Ectodermal cell (in vitro differentiated cells): ENCODE measurements at regions not wholly inside any gene's neighbourhood (a gene's known extent, or its start where the extent isn't known, plus 50 kb on each side); places are given as distances from the start of the nearest gene placed in this dataset.

Experiments used
- H3K27ac ChIP-seq: 2 replicates; pipeline ENCODE4 v1.7.0; 2013; ENCODE audit warnings: mild to moderate bottlenecking, low read depth, low read length; ENCODE audit not compliant: insufficient read depth, poor library complexity, severe bottlenecking
- H3K27me3 ChIP-seq: 2 replicates; pipeline ENCODE4 v1.7.0; 2013; ENCODE audit warnings: mild to moderate bottlenecking, low read length; ENCODE audit not compliant: insufficient read depth, control insufficient read depth, poor library complexity, severe bottlenecking
- H3K36me3 ChIP-seq: one replicate; pipeline ENCODE4 v1.7.0; 2013; ENCODE audit warnings: low read length; ENCODE audit not compliant: control insufficient read depth, insufficient read depth
- H3K4me1 ChIP-seq: one replicate; pipeline ENCODE4 v1.7.0; 2013; ENCODE audit warnings: low read length; ENCODE audit not compliant: control insufficient read depth, insufficient read depth
- H3K4me3 ChIP-seq: 2 replicates; pipeline ENCODE4 v1.7.0; 2013; ENCODE audit warnings: low read depth, low read length, control low read depth; ENCODE audit not compliant: insufficient read depth
- H3K9me3 ChIP-seq: 2 replicates; pipeline ENCODE4 v1.7.0; 2013; ENCODE audit warnings: mild to moderate bottlenecking, low read length, moderate library complexity; ENCODE audit not compliant: control insufficient read depth
- WGBS, 2 experiments: methylation state at CpG; one replicate each; pipeline ENCODE4 v1.1.7; 2013; ENCODE audit warnings: missing lambda C conversion rate in 2 of 2; 5-methylcytosine and 5-hydroxymethylcytosine counted together

DNA sequence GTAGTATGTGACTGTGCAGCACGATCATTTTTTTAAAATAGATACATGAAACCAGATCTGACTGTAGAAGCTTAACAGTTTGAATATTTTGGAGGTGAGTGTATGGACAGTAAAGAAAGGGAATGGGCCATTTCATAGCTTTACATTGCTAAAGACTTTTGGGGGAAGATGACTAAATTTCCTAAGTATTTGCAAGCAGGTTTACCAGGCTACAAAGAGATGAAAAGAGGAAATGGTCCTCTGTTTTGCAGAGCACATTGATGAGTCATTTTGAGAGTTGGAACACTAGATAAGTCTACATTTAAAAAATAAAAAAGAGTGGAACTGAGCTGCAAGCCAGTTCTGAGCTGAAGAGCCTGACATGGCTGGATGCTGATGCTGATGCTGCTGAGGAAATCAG is 115.7 kb upstream of the LRATD1 start:
- WGBS, 2 experiments: 97 to 100% methylated on average over 1 of the region's 1 CpG
- H3K4me1 ChIP-seq: peaks cover 18% of the 10 kb centered on the region
- no peaks in the 10 kb centered on the region for H3K36me3 ChIP-seq
- no peak overlapping the region for H3K4me3 ChIP-seq
- no peak overlapping the region for H3K27ac ChIP-seq
- no peaks in the 10 kb centered on the region for H3K9me3 ChIP-seq
- no peaks in the 10 kb centered on the region for H3K27me3 ChIP-seq

DNA sequence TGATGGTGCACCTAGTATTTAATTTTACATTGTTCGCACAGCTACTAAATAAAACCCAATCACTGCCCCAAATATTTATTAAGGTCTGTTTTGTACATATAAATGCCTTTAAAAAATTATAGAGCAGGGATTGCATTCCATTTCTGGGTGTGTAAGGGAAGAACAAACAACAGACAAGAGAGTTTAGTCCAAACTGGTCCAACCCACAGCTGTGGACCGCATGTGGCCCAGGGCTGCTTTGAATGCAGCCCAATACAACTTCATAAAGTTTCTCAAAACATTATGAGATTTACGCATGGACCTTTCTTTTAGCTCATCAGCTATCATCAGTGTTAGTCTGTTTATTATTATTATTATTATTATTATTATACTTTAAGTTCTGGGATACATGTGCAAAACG is 114.8 kb upstream of the LRATD1 start:
- H3K9me3 ChIP-seq: no peaks in the 10 kb centered on the region
- H3K36me3 ChIP-seq: no peaks in the 10 kb centered on the region
- no peak overlapping the region for H3K27ac ChIP-seq
- 97 to 100% methylated on average over 2 of the region's 4 CpGs for WGBS, 2 experiments
- H3K4me3 ChIP-seq: no peak overlapping the region
- peaks cover 18% of the 10 kb centered on the region for H3K4me1 ChIP-seq
- no peaks in the 10 kb centered on the region for H3K27me3 ChIP-seq

DNA sequence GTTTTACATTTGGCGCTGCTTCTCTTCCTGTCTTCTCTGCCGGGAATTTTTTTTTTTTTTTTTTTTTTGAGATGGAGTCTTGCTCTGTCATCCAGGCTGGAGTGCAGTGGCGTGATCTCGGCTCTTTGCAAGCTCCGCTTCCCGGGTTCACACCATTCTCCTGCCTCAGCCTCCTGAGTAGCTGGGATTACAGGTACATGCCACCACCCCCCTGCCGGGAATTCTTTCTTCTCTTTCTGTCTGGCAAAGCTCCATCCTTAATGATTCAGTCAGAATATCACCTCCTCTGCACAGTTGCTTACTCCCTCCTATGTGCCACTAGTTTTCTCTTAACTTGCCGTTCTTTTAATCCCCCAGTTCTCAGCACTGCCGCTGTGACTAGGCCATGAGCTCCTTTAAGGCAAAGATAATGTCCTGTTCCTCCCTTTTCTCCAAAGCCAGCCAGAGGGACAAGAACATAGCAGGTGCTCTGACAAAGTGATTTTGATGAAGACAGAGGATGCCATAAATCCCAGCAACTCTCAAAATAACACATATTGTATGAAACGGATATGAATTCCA is 112.1 kb upstream of the LRATD1 start:
- Histone ChIP-seq H3K27ac (no peak overlapping the region), H3K9me3 (no peaks in the 10 kb centered on the region), H3K36me3 (no peaks in the 10 kb centered on the region), H3K4me1 (peaks cover under 1% of the 10 kb centered on the region), H3K4me3 (no peak overlapping the region), H3K27me3 (no peaks in the 10 kb centered on the region)
- 90 to 95% methylated on average over 10 of the region's 10 CpGs for WGBS, 2 experiments

DNA sequence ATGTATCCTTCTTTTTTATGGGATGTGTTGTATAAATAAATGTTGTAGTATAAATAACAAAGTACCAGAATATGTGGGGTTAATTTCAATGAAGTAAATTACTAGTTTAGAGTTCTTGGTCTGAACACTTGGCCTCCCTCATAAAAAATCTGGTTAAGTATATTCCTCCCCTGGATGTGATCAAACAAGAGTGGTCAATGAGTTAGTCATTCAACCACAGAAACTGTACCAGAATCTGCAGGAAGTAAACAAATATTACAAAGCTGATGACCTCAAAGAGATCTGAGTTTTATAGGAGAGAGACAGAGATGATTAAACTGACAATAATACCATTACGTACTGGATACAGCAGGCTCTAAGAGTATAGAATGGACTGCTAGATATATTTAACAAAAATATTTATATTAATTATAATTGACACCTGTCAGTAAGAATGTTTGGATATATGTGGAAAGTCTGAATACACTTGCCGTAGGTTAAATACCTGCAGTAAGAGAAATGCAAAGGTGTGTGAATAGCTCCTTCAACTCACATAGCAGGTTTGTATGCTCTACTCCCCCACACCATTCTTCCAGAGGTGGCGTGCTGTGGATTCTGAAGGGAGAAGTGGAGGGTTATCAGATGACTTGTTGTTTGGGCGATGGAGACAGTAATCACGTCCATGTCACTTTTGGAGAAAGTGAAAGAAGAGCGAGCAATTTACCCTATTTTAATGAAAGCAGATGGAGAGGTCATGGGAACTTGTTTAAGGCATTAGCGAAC is 108.3 kb upstream of the LRATD1 start:
- Histone ChIP-seq H3K27me3 (no peaks in the 10 kb centered on the region), H3K4me1 (no peaks in the 10 kb centered on the region), H3K27ac (no peak overlapping the region), H3K4me3 (no peak overlapping the region), H3K36me3 (no peaks in the 10 kb centered on the region), H3K9me3 (no peaks in the 10 kb centered on the region)
- WGBS, 2 experiments: 94 to 95% methylated on average over 5 to 7 of the region's 7 CpGs

DNA sequence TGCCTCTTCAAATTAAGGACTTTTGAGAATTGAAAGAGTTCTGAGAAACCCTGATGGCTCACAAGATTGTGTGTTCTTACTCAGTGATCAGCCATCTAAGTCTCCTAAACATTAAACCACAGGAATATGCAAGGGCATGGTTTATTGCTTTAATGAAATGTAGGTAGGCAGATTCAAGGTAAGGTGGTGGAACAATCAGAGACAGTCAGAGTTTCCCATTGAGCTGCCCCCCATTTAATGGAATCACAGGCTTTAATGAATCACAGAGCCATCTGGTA is 107.8 kb upstream of the LRATD1 start:
- Histone ChIP-seq H3K9me3 (no peaks in the 10 kb centered on the region), H3K4me1 (no peaks in the 10 kb centered on the region), H3K27me3 (no peaks in the 10 kb centered on the region), H3K27ac (no peak overlapping the region), H3K36me3 (no peaks in the 10 kb centered on the region), H3K4me3 (no peak overlapping the region)

DNA sequence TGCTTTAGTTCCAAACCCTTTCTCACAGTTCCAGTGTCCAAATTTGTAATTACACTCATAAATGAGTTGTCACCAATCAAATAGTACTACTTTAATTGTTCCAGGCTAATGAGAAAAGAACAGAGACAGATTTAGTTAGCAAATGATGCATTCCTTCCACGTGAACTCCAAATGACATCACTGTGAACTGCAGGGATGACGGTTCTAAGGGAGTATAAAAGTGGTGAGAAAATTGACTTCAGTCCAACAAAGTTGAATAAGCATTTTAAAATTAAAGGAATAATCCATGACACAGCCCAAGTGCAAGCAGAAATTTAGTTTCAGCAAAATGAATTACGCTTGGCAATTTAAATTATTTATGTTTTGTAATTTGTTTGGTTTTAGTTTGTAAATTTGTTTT is 102.0 kb upstream of the LRATD1 start:
- Histone ChIP-seq H3K27me3 (no peaks in the 10 kb centered on the region), H3K4me3 (no peak overlapping the region), H3K36me3 (no peaks in the 10 kb centered on the region), H3K27ac (no peak overlapping the region), H3K9me3 (no peaks in the 10 kb centered on the region), H3K4me1 (no peaks in the 10 kb centered on the region)
- 88 to 93% methylated on average over 3 of the region's 3 CpGs for WGBS, 2 experiments

DNA sequence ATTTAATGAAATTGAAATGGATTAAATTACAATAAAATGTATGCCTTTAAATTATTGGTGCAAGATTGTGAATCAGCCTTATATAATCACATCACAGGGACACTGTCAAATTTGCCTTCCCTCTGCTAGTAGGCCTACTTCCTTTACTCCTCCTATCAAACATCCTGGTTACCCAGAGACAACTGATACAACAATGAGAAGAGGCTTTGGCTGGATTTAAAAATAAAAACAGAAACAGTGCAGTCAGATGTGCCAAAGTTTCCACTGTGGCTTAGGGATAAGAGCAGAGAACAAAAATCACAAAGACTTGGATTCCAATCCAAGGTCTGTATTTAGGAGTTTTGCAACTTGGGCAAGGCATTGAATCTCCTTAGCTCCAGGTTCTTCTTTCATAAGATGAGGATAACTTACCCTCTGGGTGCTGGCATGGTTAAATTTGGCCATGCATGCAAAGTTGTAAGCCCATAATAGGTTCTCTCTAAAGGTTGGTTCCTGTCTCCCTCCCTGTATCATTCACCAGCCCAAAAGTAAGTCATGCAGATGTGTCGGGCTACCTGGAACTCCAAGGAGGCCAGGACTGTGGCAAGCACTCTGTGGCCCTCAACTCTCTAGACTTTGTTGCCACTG is 99.3 kb upstream of the LRATD1 start:
- no peaks in the 10 kb centered on the region for H3K4me1 ChIP-seq
- no peak overlapping the region for H3K27ac ChIP-seq
- no peaks in the 10 kb centered on the region for H3K9me3 ChIP-seq
- no peaks in the 10 kb centered on the region for H3K27me3 ChIP-seq
- H3K36me3 ChIP-seq: no peaks in the 10 kb centered on the region
- no peak overlapping the region for H3K4me3 ChIP-seq
- 52 to 60% methylated on average over 1 of the region's 1 CpG for WGBS, 2 experiments

DNA sequence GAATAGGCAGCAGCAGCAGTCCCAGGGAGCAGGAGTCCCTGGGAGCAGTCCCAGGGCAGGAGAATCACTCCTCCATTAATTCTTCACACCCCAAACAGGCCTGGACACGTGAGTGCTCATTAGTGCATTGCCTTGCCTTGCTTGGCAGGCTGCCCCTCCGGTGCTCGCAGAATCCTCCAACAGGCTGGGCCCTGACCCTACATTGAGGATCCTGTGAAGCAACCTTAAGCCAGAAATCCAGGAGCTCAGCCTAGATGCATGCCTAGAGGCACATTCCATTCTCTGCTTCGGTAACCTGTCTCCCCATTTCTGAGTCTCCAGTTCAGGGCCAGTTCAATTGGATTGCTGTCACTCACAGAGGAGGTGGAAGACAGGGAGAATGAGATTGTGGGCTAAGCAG is 97.4 kb upstream of the LRATD1 start:
- Histone ChIP-seq H3K27ac (no peak overlapping the region), H3K36me3 (no peaks in the 10 kb centered on the region), H3K4me1 (no peaks in the 10 kb centered on the region), H3K4me3 (no peak overlapping the region), H3K9me3 (no peaks in the 10 kb centered on the region), H3K27me3 (no peaks in the 10 kb centered on the region)
- WGBS, 2 experiments: 78 to 85% methylated on average over 4 of the region's 4 CpGs

DNA sequence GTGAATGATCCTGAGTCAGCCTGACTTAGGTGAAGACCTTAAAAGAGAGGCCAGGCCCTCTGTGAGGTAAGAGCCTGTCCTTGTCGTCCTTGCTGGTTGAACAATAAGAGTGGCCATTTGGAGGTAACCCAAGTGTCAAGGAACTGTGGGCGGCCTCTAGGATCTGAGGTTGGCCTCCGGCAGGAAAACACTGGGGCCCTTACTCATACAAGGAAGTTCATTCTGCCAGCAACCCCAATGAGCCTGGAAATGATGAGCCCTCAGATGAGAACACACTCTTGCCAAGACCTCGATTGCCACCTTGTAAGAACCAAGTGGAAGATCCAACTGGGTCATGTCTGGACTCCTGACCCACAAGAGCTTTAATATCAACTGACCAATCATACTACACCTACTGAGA is 95.5 kb upstream of the LRATD1 start:
- H3K9me3 ChIP-seq: no peaks in the 10 kb centered on the region
- H3K27me3 ChIP-seq: no peaks in the 10 kb centered on the region
- WGBS, 2 experiments: 85% methylated on average over 4 of the region's 4 CpGs
- no peaks in the 10 kb centered on the region for H3K4me1 ChIP-seq
- H3K27ac ChIP-seq: no peak overlapping the region
- H3K4me3 ChIP-seq: no peak overlapping the region
- no peaks in the 10 kb centered on the region for H3K36me3 ChIP-seq

DNA sequence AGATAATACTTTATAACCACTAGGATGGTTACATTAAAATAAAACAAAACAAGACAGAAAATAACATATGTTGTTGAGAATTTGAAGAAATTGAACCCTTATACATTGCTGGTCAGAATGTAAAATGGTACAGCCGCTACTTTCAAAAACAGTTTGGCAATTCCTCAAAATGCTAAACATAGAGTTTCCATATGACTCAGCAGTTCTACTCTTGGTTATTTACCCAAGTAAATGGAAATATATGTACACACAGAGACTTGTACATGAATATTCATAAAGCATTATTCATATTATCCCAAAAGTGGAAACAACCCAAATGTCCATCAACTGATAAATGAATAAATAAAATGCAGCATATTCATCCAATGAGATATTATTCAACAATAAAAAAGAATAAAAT is 92.5 kb upstream of the LRATD1 start:
- Histone ChIP-seq H3K9me3 (no peaks in the 10 kb centered on the region), H3K36me3 (no peaks in the 10 kb centered on the region)
- 80 to 100% methylated on average over 1 of the region's 1 CpG for WGBS, 2 experiments

More for the DNA sequence above, 92.5 kb upstream of the LRATD1 start:
- H3K27me3 ChIP-seq: no peaks in the 10 kb centered on the region
- H3K4me3 ChIP-seq: no peak overlapping the region
- H3K27ac ChIP-seq: no peak overlapping the region
- H3K4me1 ChIP-seq: no peaks in the 10 kb centered on the region
